SIG-M5 treated with dmso at 0.1 percent for 504 hours (cell line): ENCODE measurements at regions not wholly inside any gene's neighbourhood (a gene's known extent, or its start where the extent isn't known, plus 50 kb on each side); places are given as distances from the start of the nearest gene placed in this dataset.
"Not testable (repeated sequence)": the region's sequence is repeated elsewhere in the genome, so short reads cannot be mapped to it uniquely, and the experiment has no call there.

Experiments used
- DNase-seq: peaks from one replicate; lab custom pipeline; 2025; ENCODE audit not compliant: unreplicated experiment; lab: John Stamatoyannopoulos, UW

DNA sequence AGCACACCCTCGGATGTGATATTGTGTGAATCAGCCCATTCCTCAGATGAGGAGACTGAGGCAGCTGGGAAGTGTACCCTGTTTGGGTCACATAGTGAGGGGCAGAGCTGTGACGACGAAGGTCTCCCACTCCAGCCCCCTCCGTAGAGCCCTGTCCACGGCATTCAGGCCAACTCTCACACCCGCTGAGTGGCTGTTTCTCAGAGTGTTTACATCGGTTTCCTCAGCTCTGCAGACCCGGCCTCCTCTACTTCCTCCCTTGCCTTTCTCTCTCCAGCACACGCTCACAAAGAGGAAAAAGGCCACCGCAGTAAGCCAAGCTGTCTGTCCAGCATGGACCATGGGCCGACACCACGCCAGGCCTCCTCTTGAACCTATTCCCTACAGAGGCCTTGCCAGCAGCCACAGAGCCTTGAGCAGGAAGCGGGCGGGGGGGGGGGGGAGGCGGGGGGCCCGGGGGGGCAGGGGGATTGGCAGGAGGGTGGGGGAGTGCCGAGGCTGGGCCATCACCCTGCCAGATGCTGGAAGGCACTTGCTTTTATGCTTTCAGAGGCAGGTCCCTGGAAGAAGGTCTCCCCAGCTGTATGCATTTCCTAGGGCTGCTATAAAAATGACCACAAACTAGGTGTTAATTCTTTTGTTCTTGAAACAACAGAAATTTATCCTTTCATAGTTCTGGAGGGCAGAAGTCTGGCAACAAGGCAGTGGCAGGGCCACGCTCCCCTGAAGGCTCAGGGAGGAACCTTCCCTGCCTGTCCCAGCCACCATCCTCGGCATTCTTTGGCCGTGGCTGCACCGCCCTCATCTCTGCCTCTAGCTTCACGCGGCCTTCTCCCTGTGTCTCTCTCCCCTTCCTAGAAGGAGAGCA lies 178.4 kb downstream of the PSMG1 start:
- peak; percentile 25 for DNase-seq

DNA sequence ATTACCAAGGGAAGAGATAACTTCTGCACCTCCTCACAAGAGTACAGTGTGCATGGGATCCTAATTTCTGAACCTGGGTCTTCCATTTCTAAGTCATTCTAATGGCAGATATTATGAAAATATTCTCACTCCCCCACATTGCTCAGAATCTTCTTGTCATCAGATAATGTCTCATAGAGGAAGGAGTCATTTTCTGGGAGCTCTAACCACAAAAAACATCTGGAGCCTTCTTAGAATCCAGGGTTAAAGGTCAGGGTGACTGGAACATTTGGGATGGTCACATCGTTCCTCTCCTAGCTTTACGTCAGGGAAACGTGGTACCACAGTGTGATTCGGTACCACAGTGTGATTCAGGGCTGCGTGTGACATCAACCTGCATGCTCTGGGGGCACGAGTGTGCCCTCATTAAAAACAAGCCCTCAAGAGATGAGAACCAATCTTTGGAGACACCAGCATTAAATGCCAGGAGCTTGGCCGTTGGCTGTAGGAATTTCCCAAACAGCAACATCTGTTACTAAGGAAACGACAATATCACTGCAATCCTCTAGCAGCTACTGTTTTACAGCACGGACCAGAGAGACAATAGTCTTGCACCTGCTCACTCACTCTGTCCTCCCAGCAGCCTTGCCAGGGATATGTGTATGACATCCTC lies 179.1 kb downstream of the PSMG1 start:
- DNase-seq = no peak

DNA sequence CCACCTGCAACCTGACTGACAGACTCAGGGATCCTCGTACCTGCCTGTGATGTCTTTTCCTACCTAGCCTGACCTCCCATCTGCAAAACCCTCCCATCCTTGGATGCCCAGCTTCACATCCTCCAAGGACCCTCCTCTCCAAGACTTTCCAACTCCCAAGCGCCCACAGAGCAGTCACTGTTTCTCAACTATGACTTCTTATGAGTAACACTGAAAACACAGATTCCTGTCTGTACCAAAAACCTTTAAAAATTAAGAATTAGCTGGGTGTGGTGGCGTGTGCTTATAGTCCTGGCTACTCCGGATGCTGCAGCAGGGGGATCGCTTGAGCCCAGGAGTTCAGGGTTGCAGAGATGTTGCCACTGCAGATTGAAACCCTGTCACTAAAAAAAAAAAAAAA lies 181.9 kb downstream of the PSMG1 start:
- no peak for DNase-seq

DNA sequence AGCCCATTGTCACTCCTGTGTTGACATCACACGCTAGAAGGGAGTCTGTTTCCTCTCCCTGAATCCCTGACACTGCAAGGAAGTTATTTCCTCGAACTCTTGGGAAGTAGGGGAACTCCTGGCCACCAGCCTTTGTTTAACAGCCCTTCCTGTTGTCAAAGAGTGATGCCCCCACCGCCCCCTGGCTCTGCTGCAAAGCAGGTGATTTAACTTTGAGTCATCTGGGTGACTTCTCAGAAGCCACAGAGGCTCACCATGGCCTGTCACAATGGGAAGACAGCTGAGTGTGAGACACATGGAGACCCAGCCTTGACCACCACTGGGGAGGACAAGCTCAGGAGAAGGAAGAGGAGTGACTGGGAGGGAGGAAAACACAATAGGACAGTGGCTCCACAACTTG lies 182.8 kb downstream of the PSMG1 start:
- no peak for DNase-seq

DNA sequence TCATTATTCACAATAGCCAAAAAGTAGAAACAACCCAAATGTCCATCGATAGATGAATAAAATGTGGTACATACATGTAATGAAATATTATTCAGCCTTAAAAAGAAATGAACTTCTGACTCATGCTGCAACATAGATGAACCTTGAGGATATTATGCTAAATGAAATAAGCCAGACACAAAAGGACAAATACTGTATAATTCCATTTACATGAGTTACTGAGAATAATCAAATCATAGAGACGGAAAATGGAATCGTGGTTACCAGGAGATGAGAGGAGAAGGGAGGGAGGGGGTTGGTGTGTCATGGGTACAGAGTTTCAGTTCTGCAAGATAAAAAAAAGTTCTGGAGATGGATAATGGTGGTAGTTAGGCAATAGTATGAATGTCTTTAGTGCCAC lies 184.1 kb downstream of the PSMG1 start:
- DNase-seq = peak; percentile 86

DNA sequence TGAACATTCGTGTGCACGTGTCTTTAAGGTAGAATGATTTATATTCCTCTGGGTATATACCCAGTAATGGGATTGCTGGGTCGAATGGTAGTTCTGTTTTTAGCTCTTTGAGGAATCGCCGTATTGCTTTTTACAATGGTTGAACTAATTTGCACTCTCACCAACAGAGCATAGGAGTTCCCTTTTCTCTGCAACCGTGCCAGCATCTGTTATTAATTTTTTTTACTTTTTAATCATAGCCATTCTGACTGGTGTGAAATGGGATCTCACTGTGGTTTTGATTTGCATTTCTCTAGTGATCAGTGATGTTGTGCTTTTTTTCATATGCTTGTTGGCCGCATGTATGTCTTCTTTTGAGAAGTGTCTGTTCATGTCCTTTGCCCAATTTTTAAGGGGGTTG lies 185.0 kb downstream of the PSMG1 start:
- not testable (repeated sequence) for DNase-seq

DNA sequence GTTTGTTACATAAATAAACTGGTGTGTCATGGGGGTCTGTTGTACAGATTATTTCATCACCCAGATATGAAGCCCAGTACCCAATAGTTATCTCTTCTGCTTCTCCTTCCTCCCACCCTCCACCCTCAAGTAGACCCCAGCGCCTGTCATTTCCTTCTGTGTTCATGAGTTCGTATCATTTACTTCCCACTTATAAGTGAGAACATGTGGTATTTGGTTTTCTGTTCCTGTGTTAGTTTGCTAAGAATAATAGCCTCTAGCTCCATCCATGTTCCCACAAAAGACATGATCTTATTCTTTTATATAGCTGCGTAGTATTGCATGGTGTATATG lies 185.4 kb downstream of the PSMG1 start:
- not testable (repeated sequence) for DNase-seq

DNA sequence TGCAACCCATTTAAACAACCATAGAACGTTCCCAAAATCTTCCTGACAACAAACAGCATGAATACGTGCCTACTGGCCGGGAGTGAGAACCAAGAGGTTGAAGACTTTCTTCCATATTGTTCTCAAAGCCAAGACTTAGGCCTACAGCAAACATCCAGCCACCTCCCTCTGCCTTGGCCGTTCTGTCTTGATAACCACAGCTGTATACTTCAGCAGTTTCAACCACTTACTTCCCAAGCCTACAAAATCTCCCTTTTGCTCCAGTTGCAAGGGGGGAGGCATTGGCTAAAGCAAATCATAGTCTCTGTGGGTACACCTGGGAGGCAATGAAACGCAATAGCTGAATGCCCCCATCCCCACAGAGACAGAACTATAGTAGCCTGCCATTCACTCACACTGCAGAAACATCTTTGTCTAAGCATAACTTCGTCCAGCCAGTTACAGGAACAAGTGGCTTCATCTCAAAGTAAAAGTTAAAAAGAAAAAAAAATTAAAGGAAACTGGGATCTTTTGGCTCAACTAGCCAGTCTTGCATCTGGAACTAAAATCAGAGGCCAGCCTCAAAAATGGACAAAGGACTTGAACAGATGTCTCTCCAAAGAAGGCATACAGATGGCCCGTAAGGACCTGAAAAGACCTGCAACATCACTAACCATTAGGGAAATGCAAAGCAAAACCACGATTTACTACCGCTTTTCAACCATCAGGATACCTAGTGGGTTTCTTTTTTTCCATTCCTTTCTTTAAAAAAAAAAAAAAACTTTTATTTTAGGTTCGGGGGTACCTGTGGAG lies 186.0 kb downstream of the PSMG1 start:
- no peak for DNase-seq

DNA sequence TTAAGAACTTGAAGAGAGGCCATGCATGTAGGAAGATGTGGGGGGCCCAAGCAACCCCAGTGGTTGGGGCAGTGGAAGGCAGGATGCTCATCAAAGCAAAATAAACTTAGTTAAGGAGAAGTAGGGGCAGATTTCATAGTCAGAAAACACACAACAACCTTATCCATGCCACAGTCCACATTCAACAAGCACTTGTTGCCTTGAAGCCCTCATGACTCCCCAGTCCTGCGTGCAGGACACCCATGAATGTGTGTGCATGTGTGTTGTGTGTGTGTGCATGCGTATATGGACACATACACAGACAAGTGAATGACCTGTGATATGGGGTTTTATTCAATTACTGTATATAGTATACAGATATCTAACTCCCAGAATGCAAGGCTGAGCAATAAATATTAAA lies 186.9 kb downstream of the PSMG1 start:
- no peak for DNase-seq

DNA sequence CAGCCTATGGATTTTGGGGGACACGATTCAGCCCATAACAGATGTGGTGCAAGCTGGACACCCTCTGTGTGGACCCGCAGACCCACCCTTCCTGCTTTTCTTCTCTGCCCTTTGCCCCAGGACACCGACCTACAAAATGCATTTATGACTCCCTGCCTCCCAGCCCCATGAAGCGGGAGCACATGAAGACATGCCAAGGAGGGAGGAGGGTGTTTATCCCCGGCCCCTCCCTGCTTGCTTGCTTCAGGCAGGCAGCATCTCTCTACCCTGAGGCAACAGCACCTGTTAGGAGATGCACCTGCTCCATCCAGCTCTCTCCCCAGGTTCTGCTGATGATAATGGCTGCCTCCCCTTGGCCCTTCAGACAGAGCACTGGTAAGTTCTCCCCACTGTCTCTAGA lies 187.5 kb downstream of the PSMG1 start:
- no peak for DNase-seq

DNA sequence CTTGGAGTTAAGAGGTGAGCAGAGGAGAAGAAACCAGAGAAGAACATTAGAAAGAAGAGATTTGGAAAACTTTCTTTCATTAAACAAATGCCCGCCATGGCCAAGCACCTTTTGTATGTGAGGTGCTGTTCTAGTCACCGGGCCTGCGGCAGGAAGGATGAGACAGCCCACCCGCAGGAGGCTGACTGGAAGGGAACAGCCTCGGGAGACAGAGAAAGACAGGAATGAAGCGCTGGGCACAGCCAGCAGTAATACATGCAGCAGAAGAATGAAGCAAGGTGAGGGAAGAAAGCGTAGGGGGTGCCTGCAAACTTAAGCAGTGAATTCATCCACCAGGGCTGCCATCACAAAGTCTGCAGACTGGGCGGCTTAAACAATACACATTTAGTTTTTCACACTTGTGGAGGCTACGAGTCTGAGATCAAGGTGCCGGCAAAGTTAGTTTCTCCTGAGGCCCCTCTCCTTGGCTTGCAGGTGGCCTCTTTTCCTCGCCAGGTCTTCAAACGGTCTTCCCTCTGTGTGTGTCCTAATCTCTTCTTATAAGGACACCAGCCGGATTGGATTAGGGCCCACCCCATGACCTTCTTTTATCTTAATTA lies 188.1 kb downstream of the PSMG1 start:
- no peak for DNase-seq

DNA sequence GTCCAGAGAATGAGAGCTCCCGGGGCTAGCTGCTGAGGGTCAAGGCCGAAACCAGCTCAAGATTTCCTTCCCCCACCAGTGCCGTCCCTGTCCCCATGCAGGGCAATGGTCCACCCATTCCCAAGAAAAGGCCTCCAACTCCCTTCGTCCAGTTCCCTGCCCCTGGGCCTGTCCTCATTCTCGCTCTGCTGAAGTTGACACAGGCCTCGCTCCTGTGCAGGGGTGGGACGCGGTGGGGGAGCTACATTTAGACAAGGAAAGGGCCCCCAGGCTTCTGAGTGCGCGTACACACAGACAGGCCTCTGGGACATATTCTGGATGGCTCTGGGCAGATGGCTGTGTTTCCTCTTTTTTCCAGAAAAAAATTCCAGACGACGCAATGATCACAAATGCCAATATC lies 188.3 kb downstream of the ETS2 start:
- DNase-seq = no peak

DNA sequence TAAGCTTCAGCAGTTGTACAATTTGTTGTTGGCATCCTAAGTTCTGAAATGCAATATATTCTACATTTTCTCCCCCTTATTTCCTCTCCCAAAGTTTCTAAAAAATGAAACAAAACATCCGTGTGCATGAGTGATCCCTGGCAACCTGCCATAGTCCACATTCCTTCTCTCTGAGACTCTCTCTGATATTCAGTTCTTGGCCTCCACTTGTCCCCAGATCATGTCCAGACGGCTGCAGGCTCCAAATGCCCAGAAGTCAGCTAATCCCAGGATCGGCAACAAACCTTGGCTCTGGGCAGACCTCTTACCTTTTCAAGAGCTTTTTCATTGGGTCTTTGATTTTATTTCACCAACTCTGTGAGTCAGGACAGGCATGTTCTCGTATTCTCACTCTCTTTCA lies 187.8 kb downstream of the ETS2 start:
- DNase-seq = peak; percentile 17

DNA sequence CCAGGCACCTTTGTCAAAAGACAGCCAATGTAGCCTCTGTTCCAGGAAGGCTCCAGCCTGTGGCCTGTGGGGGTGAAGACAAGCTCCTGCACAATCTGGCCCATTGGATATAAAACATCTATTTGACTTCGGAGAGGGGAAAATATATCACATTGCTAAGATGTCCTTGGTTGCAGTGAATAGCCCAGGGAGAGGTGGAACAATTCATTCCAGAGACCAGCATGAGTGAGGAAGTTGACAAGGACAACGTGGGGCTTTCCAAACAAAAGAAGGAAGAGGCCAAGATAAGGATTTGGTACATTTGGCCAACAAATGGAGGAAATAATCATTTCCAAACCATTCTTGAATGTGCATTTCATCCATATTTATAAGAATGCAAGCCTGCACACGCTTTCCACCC lies 187.0 kb downstream of the ETS2 start:
- DNase-seq = no peak

DNA sequence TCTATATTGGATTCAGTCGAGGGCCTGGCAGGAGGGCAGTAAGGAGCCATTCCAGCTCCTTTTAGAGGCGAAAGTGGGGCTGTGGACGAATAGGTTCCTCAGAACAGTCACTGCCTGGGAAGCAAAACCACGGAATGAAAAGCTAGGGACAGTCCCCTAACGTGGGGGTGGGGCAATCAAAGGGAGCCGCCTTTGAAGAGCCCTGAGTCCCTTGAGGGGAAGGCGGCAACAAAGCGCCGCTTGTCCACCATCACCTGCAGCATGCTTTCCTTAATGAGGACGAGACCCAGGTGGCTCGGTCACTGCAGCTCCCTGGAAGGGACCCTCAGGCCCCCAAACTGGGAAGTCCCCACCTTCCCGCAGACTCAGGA lies 184.7 kb downstream of the ETS2 start:
- DNase-seq = no peak

DNA sequence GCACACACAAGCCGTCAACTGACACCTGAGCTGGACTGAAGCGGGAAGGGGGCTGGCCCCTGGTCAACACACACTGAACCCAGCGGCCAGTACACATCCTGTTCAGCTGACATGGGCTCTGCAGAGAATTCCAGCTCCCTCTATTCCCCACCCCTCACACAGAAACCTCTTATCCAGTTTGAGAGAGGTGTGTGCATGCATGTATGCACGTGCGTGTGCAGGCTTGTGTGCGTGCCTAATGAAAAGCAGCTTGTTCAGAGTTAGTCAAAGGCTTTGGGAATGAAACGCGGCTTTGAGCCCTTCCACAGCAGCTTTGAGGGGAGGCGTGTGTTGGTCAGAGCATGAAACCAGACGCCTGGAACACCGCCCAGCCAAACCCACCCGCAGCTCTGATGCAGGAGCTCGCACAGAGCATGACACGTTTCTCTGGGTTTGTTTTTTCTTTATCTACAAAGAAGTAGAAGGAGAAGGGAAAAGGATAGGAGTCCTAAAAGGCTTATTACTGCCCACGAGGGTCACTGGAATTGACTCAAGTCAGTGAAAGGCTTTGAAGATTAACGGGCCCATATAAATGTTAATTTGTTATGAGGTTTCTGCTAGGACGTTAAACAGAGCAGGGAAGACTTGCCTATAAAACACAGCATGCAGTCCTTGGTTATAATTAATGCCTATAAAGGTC lies 184.2 kb downstream of the ETS2 start:
- no peak for DNase-seq

DNA sequence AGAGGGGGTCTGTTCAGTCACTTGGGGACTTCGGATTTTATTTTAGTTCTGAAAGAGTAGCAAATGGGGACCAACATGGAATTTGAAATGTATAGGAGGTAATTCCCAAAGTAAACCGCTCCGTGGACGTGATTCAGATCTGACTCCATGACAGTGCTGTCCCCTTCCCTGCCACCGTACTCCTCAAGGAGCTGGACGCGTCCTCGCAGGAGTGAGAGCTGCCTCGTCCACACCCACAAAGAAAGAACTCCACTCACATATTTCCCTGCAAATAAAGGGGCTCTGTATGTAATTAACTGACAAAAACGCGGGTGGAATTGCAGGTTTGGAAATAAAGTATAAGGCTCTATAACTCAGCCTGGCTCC lies 183.6 kb downstream of the ETS2 start:
- no peak for DNase-seq

DNA sequence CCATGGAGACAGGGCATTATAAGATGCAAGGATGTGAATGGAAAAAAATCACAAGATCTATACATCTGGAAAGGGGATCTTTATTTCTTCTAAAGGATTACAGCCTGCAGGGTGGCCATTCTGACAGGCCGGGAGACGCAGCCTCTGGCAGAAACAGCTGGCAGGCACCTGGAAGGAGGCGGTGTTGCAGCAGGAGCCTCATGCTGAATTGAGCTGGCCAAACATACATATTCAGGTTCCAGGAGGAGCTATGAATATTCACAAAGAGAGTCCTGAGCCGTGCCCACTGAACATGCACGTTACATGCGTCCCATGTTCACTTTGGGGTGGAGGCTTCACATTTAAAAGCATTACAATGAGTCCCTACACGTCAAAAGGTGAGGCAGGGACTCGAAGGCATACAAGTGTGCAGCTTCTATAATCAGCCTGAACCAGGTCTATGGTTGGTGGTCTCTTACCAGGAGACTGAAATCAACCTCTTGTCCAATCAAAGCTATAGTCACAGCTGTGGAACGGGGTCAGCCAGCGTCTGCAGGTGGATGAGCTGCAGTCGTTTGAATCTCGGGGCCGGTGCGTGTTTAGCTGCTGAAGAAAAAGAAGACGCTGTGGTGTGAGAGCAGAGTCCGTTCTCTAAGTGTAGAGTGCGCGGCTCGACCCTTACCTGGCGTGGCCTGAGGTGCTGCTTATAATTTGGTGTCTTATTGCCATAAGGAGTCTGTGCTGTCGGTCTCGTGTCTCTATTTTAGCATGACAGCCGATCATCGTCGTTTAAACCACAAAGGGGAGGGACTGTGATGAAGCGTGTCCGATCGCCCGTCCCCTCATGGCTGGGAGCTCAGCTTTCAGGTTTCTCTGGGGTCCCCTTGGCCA lies 183.0 kb downstream of the ETS2 start:
- DNase-seq = no peak

DNA sequence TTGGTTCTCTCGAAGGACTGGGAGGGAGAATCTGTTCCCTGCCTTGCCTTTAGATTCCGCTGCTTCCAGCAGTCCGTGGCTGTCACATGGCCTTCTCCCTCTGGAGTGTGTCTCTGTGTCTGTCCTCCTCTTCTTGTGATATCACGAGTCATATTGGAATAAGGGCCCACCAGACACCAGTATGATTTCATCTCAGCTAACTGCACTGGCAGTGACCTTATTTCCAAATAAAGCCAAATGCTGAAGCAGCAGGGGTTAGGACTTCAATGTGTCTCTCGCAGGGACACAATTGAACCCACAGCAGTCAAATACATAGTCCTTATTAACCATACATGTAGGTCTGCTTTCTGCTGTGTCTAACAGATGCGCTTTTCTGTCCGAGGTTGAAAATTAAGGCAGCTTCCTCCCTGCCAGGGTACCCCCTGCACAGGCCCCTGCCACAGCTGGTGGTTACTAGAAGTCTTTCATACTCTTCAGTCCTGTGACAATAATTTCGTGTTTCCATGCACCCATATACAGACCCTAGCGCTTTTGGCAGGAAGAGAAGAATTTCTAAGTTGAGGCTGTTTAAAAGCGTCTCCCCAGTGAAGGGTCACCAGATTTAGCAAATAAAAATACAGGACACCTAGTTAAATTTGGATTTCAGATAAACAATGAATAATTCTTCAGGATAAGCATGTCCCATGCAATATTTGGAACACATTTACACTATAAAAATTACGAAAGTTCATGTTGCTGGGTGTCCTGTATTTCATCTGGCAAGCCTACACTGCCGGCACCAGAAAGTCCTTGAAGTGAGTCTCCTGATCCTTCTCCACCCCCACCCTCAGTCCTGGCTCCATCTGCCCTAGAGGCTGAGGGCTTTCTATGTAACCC lies 182.1 kb downstream of the ETS2 start:
- no peak for DNase-seq
